ENCODE measurements at regions not wholly inside any gene's neighbourhood (a gene's known extent, or its start where the extent isn't known, plus 50 kb on each side); places are given as distances from the start of the nearest gene placed in this dataset.

DNA sequence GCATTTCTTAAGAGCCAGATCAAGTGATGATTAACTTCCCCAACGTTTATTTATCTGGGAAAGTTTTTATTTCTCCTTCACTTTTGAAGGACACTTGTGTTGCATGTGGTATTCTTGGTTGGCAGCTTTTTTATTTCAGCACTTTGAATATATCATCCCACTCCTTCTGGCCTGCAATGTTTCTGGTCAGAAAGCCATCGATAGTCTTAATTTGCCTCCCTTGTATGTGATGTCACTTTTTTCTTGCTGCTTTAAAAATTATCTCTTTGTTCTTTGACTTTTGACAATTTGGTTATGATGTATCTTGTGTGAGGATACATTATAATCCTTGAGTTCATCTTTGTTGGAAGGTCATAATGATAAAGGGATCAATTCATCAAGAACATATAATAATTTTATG is 503.2 kb downstream of the OTOL1 start:
- TF ChIP-seq, protein P1, sequence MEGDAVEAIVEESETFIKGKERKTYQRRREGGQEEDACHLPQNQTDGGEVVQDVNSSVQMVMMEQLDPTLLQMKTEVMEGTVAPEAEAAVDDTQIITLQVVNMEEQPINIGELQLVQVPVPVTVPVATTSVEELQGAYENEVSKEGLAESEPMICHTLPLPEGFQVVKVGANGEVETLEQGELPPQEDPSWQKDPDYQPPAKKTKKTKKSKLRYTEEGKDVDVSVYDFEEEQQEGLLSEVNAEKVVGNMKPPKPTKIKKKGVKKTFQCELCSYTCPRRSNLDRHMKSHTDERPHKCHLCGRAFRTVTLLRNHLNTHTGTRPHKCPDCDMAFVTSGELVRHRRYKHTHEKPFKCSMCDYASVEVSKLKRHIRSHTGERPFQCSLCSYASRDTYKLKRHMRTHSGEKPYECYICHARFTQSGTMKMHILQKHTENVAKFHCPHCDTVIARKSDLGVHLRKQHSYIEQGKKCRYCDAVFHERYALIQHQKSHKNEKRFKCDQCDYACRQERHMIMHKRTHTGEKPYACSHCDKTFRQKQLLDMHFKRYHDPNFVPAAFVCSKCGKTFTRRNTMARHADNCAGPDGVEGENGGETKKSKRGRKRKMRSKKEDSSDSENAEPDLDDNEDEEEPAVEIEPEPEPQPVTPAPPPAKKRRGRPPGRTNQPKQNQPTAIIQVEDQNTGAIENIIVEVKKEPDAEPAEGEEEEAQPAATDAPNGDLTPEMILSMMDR (conservative IDR thresholded peaks at IDR 0.05; ENCODE audit: low read length), result no peak
- TF ChIP-seq EZH2phosphoT487 (IDR thresholded peaks at IDR 0.05; ENCODE audit: borderline replicate concordance, low read depth, low read length), result no peak

All from OCI-LY7 (cell line).